ENCODE measurements at regions not wholly inside any gene's neighbourhood (a gene's known extent, or its start where the extent isn't known, plus 50 kb on each side); places are given as distances from the start of the nearest gene placed in this dataset.

DNA sequence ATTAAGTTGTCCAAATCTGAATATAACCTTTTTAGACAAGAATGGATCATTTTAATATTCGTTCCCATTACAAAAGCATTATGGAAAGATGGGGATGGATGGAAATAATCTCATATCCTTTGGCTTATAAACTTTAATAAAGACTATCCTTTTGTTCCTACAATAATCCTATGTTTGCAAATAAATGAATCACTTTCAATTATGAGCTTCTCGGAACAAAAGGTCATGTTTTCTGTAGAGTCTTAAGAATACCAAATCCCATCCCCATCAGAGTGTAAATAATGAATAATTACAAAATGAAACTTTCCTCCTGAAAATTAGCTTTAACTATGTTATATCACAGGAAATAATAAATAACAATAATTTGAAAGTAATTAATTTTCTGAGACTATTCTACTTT lies 329.7 kb downstream of the NR2F1-AS1 start:
- H3K79me2 ChIP-seq (ENCODE audit: insufficient read depth, low read length), result no peaks in the 10 kb centered on the region
- no peak overlapping the region for H2AFZ ChIP-seq (ENCODE audit: low read length)
- no peaks in the 10 kb centered on the region for H4K20me1 ChIP-seq (ENCODE audit: insufficient read depth, low read length)
- no peaks in the 10 kb centered on the region for H3F3A ChIP-seq (ENCODE audit: insufficient read depth, low read length)
- no peaks in the 10 kb centered on the region for H3K27me3 ChIP-seq (ENCODE audit: insufficient read depth, low read length)
- H3K27ac ChIP-seq (ENCODE audit: low read depth, low read length, poor library complexity, severe bottlenecking), result no peak overlapping the region
- TF ChIP-seq, protein P1, sequence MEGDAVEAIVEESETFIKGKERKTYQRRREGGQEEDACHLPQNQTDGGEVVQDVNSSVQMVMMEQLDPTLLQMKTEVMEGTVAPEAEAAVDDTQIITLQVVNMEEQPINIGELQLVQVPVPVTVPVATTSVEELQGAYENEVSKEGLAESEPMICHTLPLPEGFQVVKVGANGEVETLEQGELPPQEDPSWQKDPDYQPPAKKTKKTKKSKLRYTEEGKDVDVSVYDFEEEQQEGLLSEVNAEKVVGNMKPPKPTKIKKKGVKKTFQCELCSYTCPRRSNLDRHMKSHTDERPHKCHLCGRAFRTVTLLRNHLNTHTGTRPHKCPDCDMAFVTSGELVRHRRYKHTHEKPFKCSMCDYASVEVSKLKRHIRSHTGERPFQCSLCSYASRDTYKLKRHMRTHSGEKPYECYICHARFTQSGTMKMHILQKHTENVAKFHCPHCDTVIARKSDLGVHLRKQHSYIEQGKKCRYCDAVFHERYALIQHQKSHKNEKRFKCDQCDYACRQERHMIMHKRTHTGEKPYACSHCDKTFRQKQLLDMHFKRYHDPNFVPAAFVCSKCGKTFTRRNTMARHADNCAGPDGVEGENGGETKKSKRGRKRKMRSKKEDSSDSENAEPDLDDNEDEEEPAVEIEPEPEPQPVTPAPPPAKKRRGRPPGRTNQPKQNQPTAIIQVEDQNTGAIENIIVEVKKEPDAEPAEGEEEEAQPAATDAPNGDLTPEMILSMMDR (IDR thresholded peaks at IDR 0.05; ENCODE audit: low read length), result no peak
- TF ChIP-seq EZH2 (IDR thresholded peaks at IDR 0.05; ENCODE audit: borderline replicate concordance, low read length), result no peak
- no peaks in the 10 kb centered on the region for H3K36me3 ChIP-seq (ENCODE audit: insufficient read depth, low read length)
- no peaks in the 10 kb centered on the region for H3K9me3 ChIP-seq (ENCODE audit: low read length)
- H3K4me2 ChIP-seq (ENCODE audit: low read length), result no peak overlapping the region
- no peak overlapping the region for H3K9ac ChIP-seq (ENCODE audit: low read length)
- no peak overlapping the region for H3K4me3 ChIP-seq (ENCODE audit: low read depth, low read length, poor library complexity, severe bottlenecking)
- H3K4me1 ChIP-seq (ENCODE audit: insufficient read depth, low read length, severe bottlenecking), result no peaks in the 10 kb centered on the region
- H3K9me2 ChIP-seq (ENCODE audit: low read depth, low read length), result no peaks in the 10 kb centered on the region

DNA sequence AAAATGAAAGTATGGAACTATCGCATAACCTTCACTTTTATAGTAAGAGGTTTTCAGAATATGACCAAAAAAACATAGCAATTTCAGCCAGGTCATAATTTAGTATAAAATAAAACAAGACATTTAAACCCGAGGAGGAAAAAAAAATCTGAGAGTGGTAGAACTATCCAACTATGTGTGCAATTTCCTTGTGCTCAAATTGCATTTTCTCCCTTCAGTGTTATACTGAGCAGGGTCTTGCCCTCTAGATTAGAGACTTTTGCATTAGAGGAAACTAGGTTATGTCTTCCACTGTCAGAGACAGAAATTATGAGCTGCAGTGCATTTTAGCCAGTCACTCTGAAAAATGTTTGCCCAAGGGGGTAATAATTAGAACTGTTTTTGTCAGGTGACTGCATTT lies 330.6 kb downstream of the NR2F1-AS1 start:
- Histone ChIP-seq H3F3A (ENCODE audit: insufficient read depth, low read length) (no peaks in the 10 kb centered on the region), H3K79me2 (ENCODE audit: insufficient read depth, low read length) (no peaks in the 10 kb centered on the region), H2AFZ (ENCODE audit: low read length) (no peak overlapping the region), H3K9me2 (ENCODE audit: low read depth, low read length) (no peaks in the 10 kb centered on the region), H4K20me1 (ENCODE audit: insufficient read depth, low read length) (no peaks in the 10 kb centered on the region), H3K36me3 (ENCODE audit: insufficient read depth, low read length) (no peaks in the 10 kb centered on the region), H3K4me3 (ENCODE audit: low read depth, low read length, poor library complexity, severe bottlenecking) (no peak overlapping the region), H3K9me3 (ENCODE audit: low read length) (no peaks in the 10 kb centered on the region), H3K9ac (ENCODE audit: low read length) (no peak overlapping the region), H3K27me3 (ENCODE audit: insufficient read depth, low read length) (no peaks in the 10 kb centered on the region), H3K4me2 (ENCODE audit: low read length) (no peak overlapping the region), H3K27ac (ENCODE audit: low read depth, low read length, poor library complexity, severe bottlenecking) (no peak overlapping the region), H3K4me1 (ENCODE audit: insufficient read depth, low read length, severe bottlenecking) (no peaks in the 10 kb centered on the region)
- TF ChIP-seq, protein P1 (IDR thresholded peaks at IDR 0.05; ENCODE audit: low read length), result no peak
- TF ChIP-seq EZH2 (IDR thresholded peaks at IDR 0.05; ENCODE audit: borderline replicate concordance, low read length), result no peak

DNA sequence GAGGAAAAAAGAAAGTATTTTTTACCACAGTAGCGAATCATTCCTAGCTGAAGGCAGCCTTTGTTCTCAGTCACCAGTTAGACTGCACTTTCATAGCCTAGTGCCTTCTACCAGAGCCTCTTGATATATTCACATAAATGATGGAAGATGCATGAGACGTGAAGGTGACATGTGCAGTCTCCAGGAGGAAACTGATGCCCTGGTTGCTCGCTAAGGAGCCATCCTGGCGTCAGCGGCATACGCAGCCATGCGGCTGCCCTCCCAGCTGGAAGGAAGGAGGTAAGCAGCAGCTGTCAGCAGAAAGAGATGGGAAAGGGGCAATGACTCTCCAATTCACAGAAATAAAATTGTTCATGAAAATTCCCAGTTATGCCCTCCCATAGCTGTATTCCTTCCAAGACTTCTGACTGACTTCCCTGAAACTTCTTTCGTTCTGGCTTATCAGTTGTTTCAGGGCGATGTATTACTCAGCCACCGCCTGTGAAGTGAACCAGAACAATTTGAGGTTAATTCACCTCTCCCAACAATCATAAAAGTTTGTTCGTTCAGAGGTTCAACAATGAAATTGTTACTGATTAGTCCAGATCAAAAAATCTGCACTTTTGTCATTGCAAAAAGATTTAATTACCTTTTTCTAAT lies 331.2 kb downstream of the NR2F1-AS1 start:
- H3K4me3 ChIP-seq (ENCODE audit: low read depth, low read length, poor library complexity, severe bottlenecking), result no peak overlapping the region
- no peak overlapping the region for H3K27ac ChIP-seq (ENCODE audit: low read depth, low read length, poor library complexity, severe bottlenecking)
- H3K27me3 ChIP-seq (ENCODE audit: insufficient read depth, low read length), result no peaks in the 10 kb centered on the region
- no peak overlapping the region for H3K4me2 ChIP-seq (ENCODE audit: low read length)
- H3K9me3 ChIP-seq (ENCODE audit: low read length), result no peaks in the 10 kb centered on the region
- no peak overlapping the region for H3K9ac ChIP-seq (ENCODE audit: low read length)
- H3F3A ChIP-seq (ENCODE audit: insufficient read depth, low read length), result no peaks in the 10 kb centered on the region
- no peaks in the 10 kb centered on the region for H3K9me2 ChIP-seq (ENCODE audit: low read depth, low read length)
- no peaks in the 10 kb centered on the region for H3K4me1 ChIP-seq (ENCODE audit: insufficient read depth, low read length, severe bottlenecking)
- H2AFZ ChIP-seq (ENCODE audit: low read length), result no peak overlapping the region
- no peak for TF ChIP-seq EZH2 (IDR thresholded peaks at IDR 0.05; ENCODE audit: borderline replicate concordance, low read length)
- TF ChIP-seq, protein P1 (IDR thresholded peaks at IDR 0.05; ENCODE audit: low read length), result no peak
- H3K79me2 ChIP-seq (ENCODE audit: insufficient read depth, low read length), result no peaks in the 10 kb centered on the region
- H3K36me3 ChIP-seq (ENCODE audit: insufficient read depth, low read length), result no peaks in the 10 kb centered on the region
- H4K20me1 ChIP-seq (ENCODE audit: insufficient read depth, low read length), result no peaks in the 10 kb centered on the region

Data from OCI-LY1 (cell line).